GM19452 (cell line): ENCODE measurements at regions not wholly inside any gene's neighbourhood (a gene's known extent, or its start where the extent isn't known, plus 50 kb on each side); places are given as distances from the start of the nearest gene placed in this dataset.

Experiments used
- ATAC-seq: cut with Tn5 transposase; IDR thresholded peaks from one replicate; pipeline ENCODE4 v1.9.1; 2021; ENCODE audit not compliant: unreplicated experiment

DNA sequence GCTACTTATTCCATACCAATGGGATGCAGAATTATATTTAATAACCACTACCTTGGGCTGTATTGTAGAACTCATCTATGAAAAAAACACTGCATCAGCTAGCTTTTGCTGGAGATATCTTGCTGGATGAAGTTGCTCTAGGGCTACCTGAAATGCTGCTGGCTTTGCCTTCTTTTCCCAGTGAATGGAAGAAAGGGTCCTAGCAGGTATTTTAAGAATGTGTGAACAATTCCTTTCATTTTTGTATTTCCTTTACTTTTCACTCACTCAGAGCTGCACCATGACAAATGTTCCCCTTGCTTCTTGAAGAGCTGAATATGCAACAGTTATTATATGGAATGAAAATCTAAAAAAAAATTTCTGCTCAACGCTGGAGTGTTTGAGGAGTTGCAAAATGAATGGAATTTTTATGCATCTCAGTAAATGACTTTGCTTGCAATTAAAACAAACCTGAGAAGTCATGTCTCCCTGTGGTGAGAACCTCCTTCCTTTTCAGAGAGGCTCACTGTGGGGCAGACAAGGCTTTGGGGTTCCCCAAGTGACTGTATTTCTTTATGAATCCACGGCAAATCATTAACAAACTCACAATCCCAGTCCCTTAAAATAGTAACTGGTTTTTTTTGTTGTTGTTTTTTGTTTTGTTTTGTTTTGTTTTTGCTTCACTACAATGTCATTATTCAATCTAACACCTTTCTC, 566.8 kb upstream of the KIRREL3 start:
- no peak for ATAC-seq

GRCh38 chr11:127564810-127565209, 564.2 kb upstream of the KIRREL3 start:
- ATAC-seq = no peak

GRCh38 chr11:127559978-127560377, 559.4 kb upstream of the KIRREL3 start:
- no peak for ATAC-seq

- ATAC-seq = no peak
These were observed 551.9 kb upstream of the KIRREL3 start for GRCh38 chr11:127552446-127552845.

GRCh38 chr11:127531167-127531566, 530.6 kb upstream of the KIRREL3 start:
- ATAC-seq = no peak

GRCh38 chr11:127528297-127528696, 527.7 kb upstream of the KIRREL3 start:
- ATAC-seq = no peak

DNA sequence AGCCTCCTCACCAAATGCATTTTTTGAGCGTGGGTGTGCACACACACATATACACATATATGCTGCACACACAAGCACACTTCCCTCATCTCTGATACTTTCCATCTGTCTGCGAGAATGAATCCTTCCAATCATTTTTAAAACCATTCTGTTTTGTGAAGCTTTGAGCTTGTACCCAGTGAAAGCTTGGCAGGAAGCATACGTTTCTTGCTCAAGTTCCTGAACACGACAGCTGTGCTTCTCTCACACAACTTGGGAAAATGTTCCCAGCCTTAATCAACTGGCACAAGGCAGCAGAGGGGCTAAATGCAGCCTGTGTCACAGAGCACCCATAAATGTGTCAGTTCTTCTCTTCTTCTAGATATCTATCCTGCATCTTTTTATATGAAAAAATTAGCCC, 524.0 kb upstream of the KIRREL3 start:
- no peak for ATAC-seq

DNA sequence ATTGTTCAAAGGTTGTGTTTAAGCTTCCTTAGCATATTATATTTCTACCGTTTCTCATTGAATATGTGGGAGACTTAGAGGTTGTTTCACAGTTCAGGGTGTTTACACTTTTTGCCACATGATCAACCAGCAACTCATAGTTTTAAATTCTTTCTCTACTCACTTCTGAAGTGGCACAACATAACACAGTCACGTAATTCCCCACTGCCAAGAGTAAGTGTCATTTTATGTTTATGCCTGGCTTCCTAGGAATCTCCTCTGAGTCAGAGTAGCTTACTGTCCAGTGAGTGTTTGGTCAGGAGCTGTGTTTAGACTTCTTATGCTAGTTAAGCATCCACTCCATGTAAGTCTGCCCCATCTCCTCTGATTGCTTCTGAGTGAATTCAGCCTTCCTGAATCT, 520.8 kb upstream of the KIRREL3 start:
- ATAC-seq = no peak

DNA sequence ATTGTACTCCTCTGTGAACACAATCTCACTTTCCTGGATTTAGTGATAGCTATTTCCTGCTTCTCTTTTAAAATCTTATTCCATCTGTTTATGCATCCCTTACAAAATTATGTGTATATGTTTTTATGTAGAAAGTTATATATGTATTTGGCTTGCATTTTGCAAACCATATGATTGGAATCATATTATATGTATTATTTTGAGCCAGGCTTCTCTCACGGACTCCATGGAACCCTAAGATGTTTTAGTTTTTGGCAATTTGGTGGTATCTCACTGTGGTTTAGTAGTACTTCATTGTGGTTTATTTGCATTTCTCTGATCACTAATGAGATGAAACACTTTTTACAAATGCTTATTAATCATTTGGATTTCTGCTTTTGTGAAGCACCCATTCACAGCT, 507.3 kb upstream of the KIRREL3 start:
- no peak for ATAC-seq

- ATAC-seq = no peak
These were observed 506.1 kb upstream of the KIRREL3 start for GRCh38 chr11:127506647-127507046.

DNA sequence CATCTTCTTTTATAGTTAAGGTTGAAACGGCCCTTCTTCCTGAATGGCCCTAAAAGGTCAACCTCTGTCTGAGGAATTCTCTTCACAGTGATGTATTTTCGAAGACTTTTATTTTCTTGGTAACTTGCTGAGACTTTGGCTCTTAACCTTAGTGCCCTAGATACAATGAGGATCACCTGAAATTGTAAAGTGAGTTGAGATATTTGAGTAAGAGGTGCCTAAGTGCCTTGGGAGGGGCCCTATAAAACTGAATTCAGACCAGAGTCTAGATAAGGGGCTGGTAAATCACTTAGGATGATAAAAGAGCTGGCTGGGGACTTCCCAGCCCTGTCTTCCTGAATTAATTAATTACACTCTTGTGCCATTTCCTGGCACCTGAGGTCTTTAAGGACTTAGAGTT, 505.6 kb upstream of the KIRREL3 start:
- no peak for ATAC-seq

- ATAC-seq = no peak
These were observed 495.6 kb upstream of the KIRREL3 start for GRCh38 chr11:127496165-127496564.

- ATAC-seq = no peak
These were observed 492.9 kb upstream of the KIRREL3 start for GRCh38 chr11:127493330-127494022.

GRCh38 chr11:127492029-127492428, 491.5 kb upstream of the KIRREL3 start:
- ATAC-seq = no peak

DNA sequence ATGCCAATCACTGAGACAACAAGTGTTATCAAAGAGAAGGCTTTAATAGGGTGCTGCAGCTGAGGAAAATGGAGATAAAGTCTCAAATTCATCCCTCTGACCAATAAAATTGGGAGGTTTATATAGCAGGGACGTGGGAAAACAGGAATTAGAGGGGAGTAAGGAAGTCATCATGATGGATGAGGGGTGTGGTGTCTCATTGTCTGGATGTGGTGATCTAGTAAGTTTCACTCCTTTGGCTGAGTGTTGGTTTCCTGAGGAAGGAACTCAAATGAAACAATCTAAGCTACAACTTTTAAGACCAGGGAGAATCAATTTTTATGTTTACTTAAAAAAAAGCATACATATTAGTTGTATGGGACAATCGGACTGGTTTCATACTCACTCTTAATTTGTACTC, 491.0 kb upstream of the KIRREL3 start:
- ATAC-seq = no peak

DNA sequence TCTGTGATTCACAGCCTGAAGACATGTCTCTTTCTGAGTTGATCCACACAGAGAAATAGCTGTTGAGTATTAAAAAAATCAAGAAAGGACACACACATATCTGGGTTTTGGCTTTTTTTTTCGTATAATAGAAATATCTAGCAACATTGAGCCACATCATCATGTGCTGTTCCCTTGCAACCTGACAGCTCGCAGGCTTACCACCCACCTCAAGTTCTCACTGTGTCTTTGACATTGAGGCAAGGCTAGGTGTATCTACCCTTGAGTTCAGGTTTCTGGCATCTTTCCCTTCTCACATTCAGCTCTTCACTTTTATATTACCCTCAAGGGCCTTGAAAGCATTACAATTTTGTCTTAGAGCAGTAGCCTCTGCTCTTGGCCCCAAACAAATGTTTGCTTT, 490.3 kb upstream of the KIRREL3 start:
- ATAC-seq = no peak

DNA sequence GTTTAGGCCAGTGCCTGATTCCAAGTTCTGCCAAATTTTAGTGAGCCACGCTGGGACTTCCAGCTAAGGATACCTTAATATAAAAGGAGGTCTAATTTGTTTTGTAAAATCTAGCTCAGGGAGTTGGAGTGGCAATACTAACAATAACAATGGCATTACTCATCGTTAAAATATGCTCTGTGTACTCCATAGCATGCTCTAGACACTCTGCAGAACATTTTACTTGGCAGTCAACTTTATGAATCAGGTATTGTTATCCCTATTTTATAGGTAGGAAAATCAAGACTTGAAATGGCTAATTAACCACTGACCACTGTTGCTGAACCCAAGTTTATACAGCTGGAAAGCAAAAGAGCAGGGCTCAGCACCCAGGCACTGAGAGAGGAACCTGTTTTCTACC, 485.0 kb upstream of the KIRREL3 start:
- ATAC-seq = no peak

- ATAC-seq = no peak
These were observed 480.8 kb upstream of the KIRREL3 start for GRCh38 chr11:127481391-127481790.

DNA sequence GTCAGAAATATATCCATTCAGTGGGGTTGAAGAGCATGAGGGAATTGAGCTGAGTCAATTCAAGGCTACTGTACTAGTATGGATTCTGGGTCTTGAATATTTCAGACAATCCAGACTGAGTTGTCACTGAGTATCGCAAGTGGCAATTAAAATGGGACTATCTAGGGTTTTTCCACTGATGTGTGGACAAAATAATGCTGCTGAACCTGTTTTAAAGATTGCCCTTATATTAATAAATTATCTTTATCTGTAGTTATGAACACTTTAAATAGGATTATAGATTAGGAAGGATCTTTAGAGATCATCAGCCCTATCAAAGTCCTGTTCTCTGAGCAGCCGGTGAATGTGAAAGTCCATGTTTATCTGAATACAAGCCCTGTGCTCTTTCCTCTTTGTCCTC, 478.3 kb upstream of the KIRREL3 start:
- no peak for ATAC-seq

DNA sequence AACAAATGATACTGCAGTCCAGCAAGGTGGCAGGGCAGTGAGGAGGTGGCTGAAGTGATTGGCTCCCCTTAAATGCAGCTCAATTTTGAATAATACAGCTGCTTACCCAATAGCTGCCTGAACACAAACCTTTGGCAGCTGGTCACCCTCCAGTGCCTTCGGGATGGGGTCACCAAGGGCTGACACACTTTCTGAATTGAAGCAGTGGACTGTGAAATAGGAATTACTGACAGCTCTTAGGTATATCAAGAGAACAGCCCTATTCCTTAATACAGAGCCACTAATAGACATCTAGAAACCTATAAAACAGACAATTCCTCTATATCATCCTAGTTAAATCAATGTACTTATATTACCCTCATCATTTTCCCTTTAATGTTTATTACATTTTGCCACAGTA, 474.2 kb upstream of the KIRREL3 start:
- ATAC-seq = no peak

DNA sequence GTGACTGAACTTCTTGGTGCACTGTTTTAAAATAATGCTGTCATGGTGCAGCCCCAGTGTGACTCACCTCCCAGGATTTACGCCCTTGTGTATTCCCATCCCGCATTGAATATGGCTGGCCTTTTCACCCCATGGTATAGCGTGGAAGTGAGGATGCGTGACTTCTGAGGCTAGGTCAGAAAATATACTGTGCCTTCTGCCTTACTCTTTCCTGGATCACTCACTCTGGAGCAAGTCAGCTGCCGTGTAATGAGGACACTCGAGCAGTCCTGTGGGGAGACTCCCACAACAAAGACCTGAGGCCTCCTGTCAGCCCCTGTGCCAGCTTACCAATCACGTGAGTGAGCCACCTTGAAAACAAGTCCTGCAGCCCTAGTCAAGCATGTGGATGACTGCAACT, 471.9 kb upstream of the KIRREL3 start:
- no peak for ATAC-seq

DNA sequence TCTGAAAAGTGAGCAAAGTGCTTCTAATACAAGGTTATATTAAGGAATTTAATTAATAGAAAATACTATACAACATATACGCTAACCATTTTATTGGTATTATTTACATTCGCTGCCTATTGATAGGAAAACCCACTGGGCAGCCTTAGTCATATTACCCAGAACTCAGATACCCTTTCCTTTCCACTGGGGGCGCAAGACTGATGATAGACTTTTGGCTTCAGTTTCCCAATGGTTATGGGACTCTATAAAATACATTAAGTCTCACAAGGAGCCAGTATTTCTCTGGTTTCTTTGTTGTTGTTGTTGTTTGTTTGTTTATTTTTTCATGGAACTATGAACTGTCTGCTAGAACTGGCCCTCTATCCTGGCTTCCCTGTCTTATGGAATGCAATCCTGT, 471.1 kb upstream of the KIRREL3 start:
- no peak for ATAC-seq
